Neural cell (in vitro differentiated cells): ENCODE measurements at regions not wholly inside any gene's neighbourhood (a gene's known extent, or its start where the extent isn't known, plus 50 kb on each side); places are given as distances from the start of the nearest gene placed in this dataset.
"Not testable (repeated sequence)": the region's sequence is repeated elsewhere in the genome, so short reads cannot be mapped to it uniquely, and the experiment has no call there.

Experiments used
- CTCF ChIP-seq: fragments of 450-650 bp; IDR thresholded peaks from 2 replicates; pipeline ENCODE4 v1.5.1; 2014; ENCODE audit warnings: antibody characterized with exemption, mild to moderate bottlenecking, moderate library complexity; ENCODE audit not compliant: poor library complexity, severe bottlenecking
- EP300 ChIP-seq: fragments of 450-650 bp; conservative IDR thresholded peaks from 2 replicates; pipeline ENCODE4 v1.6.1; 2014; ENCODE audit warnings: antibody characterized with exemption, mild to moderate bottlenecking, moderate library complexity; ENCODE audit not compliant: poor library complexity, severe bottlenecking
- POLR2AphosphoS5 ChIP-seq: IDR thresholded peaks from 2 replicates; pipeline ENCODE4 v1.6.1; 2012
- REST ChIP-seq: IDR thresholded peaks from 2 replicates; pipeline ENCODE4 v1.6.1; 2012; ENCODE audit warnings: borderline replicate concordance

GRCh38 chr17:21558921-21559320 is 133.4 kb upstream of the KCNJ18 start:
- TF ChIP-seq CTCF, POLR2AphosphoS5, EP300, REST: not testable (repeated sequence)
